KMS-11 (cell line): ENCODE measurements at regions not wholly inside any gene's neighbourhood (a gene's known extent, or its start where the extent isn't known, plus 50 kb on each side); places are given as distances from the start of the nearest gene placed in this dataset.

ENCODE experiments used
- H2AFZ ChIP-seq: fragments of 200-600 bp; sonication (generic); 2 replicates; pipeline ENCODE4 v1.6.1; 2016; ENCODE audit warnings: antibody characterized with exemption, mixed run types, low read depth
- H3K27ac ChIP-seq: fragments of 200-600 bp; sonication (generic); 2 replicates; pipeline ENCODE4 v1.6.1; 2016; ENCODE audit warnings: mild to moderate bottlenecking, mixed run types
- H3K27me3 ChIP-seq: fragments of 200-600 bp; sonication (generic); 2 replicates; pipeline ENCODE4 v1.6.1; 2017; ENCODE audit warnings: mild to moderate bottlenecking, low read depth, mixed run types, moderate library complexity; ENCODE audit not compliant: insufficient read depth
- H3K36me3 ChIP-seq: fragments of 200-600 bp; sonication (generic); 2 replicates; pipeline ENCODE4 v1.6.1; 2017; ENCODE audit warnings: mild to moderate bottlenecking, mixed run types; ENCODE audit not compliant: insufficient read depth
- H3K4me1 ChIP-seq: fragments of 200-600 bp; sonication (generic); 2 replicates; pipeline ENCODE4 v1.6.1; 2016; ENCODE audit warnings: mild to moderate bottlenecking, low read depth, mixed run types; ENCODE audit not compliant: poor library complexity, severe bottlenecking
- H3K4me2 ChIP-seq: fragments of 200-600 bp; sonication (generic); 2 replicates; pipeline ENCODE4 v1.7.0; 2016; ENCODE audit warnings: mild to moderate bottlenecking, mixed run types
- H3K4me3 ChIP-seq: fragments of 200-600 bp; sonication (generic); IDR thresholded peaks from 2 replicates; pipeline ENCODE4 v1.6.1; 2017; ENCODE audit warnings: low read depth, low read length, mixed read lengths; ENCODE audit not compliant: insufficient read depth
- H3K79me2 ChIP-seq: fragments of 200-600 bp; sonication (generic); 2 replicates; pipeline ENCODE4 v1.6.1; 2016; ENCODE audit warnings: low read depth, mixed run types; ENCODE audit not compliant: insufficient read depth
- H3K9ac ChIP-seq: fragments of 200-600 bp; sonication (generic); 2 replicates; pipeline ENCODE4 v1.6.1; 2016; ENCODE audit warnings: mild to moderate bottlenecking, mixed run types
- H4K20me1 ChIP-seq: fragments of 200-600 bp; sonication (generic); 2 replicates; pipeline ENCODE4 v1.6.1; 2016; ENCODE audit warnings: mild to moderate bottlenecking, mixed run types; ENCODE audit not compliant: insufficient read depth
- CTCF ChIP-seq: fragments of 200-600 bp; sonication (generic); conservative IDR thresholded peaks from 2 replicates; pipeline ENCODE4 v1.6.1; 2017; ENCODE audit warnings: low read depth, mild to moderate bottlenecking, antibody characterized with exemption, low read length, moderate library complexity, mixed read lengths

GRCh38 chr10:81532403-81532802, 342.6 kb upstream of the NRG3 start:
- H3K4me1 ChIP-seq: no peaks in the 10 kb centered on the region
- no peaks in the 10 kb centered on the region for H3K79me2 ChIP-seq
- no peaks in the 10 kb centered on the region for H3K27me3 ChIP-seq
- H3K4me2 ChIP-seq: no peak overlapping the region
- no peak for TF ChIP-seq CTCF
- no peaks in the 10 kb centered on the region for H3K36me3 ChIP-seq
- H4K20me1 ChIP-seq: no peaks in the 10 kb centered on the region
- no peak overlapping the region for H3K4me3 ChIP-seq
- no peak overlapping the region for H3K9ac ChIP-seq
- H3K27ac ChIP-seq: no peak overlapping the region
- no peak overlapping the region for H2AFZ ChIP-seq

GRCh38 chr10:81534991-81535390, 340.0 kb upstream of the NRG3 start:
- Histone ChIP-seq H3K9ac (no peak overlapping the region), H3K79me2 (no peaks in the 10 kb centered on the region), H3K4me2 (no peak overlapping the region), H3K36me3 (no peaks in the 10 kb centered on the region), H3K4me3 (no peak overlapping the region), H3K27ac (no peak overlapping the region), H3K4me1 (no peaks in the 10 kb centered on the region), H4K20me1 (no peaks in the 10 kb centered on the region), H3K27me3 (no peaks in the 10 kb centered on the region), H2AFZ (no peak overlapping the region)
- no peak for TF ChIP-seq CTCF

- H3K27ac ChIP-seq: no peak overlapping the region
- no peak overlapping the region for H3K4me2 ChIP-seq
- H3K4me3 ChIP-seq: no peak overlapping the region
- no peaks in the 10 kb centered on the region for H3K27me3 ChIP-seq
- no peaks in the 10 kb centered on the region for H3K4me1 ChIP-seq
- no peak overlapping the region for H3K9ac ChIP-seq
- no peaks in the 10 kb centered on the region for H4K20me1 ChIP-seq
- no peak overlapping the region for H2AFZ ChIP-seq
- TF ChIP-seq CTCF: no peak
- no peaks in the 10 kb centered on the region; the same call in 1 of the 2 replicates for H3K36me3 ChIP-seq
- no peaks in the 10 kb centered on the region for H3K79me2 ChIP-seq
These were observed 333.5 kb upstream of the NRG3 start for GRCh38 chr10:81541517-81541916.

- no peak overlapping the region for H3K9ac ChIP-seq
- H4K20me1 ChIP-seq: no peaks in the 10 kb centered on the region
- H3K27me3 ChIP-seq: no peaks in the 10 kb centered on the region
- no peaks in the 10 kb centered on the region for H3K79me2 ChIP-seq
- no peak overlapping the region for H3K4me2 ChIP-seq
- no peaks in the 10 kb centered on the region; the same call in 1 of the 2 replicates for H3K36me3 ChIP-seq
- H3K27ac ChIP-seq: no peak overlapping the region
- no peak for TF ChIP-seq CTCF
- H3K4me3 ChIP-seq: no peak overlapping the region
- H2AFZ ChIP-seq: no peak overlapping the region
- no peaks in the 10 kb centered on the region for H3K4me1 ChIP-seq
These were observed 328.8 kb upstream of the NRG3 start for GRCh38 chr10:81546243-81546642.
